Breast epithelium (tissue), 3 donors: ENCODE measurements at regions not wholly inside any gene's neighbourhood (a gene's known extent, or its start where the extent isn't known, plus 50 kb on each side); places are given as distances from the start of the nearest gene placed in this dataset.

Experiments
- POLR2A ChIP-seq: fragments of 450-650 bp; IDR thresholded peaks from one replicate; pipeline ENCODE4 v1.6.1; 2016; ENCODE audit warnings: antibody characterized with exemption, mild to moderate bottlenecking, moderate library complexity
- TF ChIP-seq, protein P1 (sequence below), 3 donors: fragments of 450-650 bp; IDR thresholded peaks; one replicate each; pipeline ENCODE4 v1.5.1; 2016 to 2017; ENCODE audit warnings: antibody characterized with exemption in 3 of 3, mild to moderate bottlenecking in 3 of 3, moderate library complexity in 3 of 3

DNA sequence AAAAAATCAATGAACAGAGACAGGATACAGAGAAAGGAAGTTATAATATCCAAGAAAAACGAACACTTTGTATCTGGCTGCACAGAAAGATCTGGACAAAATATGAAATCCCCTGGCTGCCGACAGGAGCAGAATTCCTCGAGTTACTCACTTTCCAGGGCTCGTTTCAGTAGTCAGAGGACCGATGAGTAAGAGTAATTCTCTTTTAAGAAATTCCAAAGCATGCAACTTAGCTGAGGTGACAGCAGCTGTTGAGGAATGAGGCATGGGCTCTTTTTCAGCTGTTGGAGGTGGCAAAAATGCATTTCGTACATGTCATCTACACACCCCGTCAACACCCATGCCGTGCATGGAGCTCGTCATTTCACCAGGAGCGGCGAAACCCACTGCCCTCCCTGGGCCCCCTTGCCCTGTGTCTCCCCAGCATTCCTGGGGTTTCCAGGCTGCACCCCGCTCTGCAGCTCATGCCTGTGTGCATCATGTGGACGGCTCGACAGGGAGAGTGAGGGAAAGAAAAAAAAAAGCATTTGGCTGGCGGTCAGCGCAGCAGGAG, 210.8 kb upstream of the SMIM21 start:
- TF ChIP-seq, protein P1, sequence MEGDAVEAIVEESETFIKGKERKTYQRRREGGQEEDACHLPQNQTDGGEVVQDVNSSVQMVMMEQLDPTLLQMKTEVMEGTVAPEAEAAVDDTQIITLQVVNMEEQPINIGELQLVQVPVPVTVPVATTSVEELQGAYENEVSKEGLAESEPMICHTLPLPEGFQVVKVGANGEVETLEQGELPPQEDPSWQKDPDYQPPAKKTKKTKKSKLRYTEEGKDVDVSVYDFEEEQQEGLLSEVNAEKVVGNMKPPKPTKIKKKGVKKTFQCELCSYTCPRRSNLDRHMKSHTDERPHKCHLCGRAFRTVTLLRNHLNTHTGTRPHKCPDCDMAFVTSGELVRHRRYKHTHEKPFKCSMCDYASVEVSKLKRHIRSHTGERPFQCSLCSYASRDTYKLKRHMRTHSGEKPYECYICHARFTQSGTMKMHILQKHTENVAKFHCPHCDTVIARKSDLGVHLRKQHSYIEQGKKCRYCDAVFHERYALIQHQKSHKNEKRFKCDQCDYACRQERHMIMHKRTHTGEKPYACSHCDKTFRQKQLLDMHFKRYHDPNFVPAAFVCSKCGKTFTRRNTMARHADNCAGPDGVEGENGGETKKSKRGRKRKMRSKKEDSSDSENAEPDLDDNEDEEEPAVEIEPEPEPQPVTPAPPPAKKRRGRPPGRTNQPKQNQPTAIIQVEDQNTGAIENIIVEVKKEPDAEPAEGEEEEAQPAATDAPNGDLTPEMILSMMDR (IDR thresholded peaks at IDR 0.05): no peak
- TF ChIP-seq POLR2A: no peak
